Islet precursor cell (in vitro differentiated cells): ENCODE measurements at regions not wholly inside any gene's neighbourhood (a gene's known extent, or its start where the extent isn't known, plus 50 kb on each side); places are given as distances from the start of the nearest gene placed in this dataset.
A peak's percentile ranks its signal among the peaks of the same experiment; 100 is the strongest.
"Not testable (repeated sequence)": the region's sequence is repeated elsewhere in the genome, so short reads cannot be mapped to it uniquely, and the experiment has no call there.

Source experiments
- DNase-seq: peaks from one replicate; pipeline ENCODE4 v3.0.0-alpha.2; 2018

DNA sequence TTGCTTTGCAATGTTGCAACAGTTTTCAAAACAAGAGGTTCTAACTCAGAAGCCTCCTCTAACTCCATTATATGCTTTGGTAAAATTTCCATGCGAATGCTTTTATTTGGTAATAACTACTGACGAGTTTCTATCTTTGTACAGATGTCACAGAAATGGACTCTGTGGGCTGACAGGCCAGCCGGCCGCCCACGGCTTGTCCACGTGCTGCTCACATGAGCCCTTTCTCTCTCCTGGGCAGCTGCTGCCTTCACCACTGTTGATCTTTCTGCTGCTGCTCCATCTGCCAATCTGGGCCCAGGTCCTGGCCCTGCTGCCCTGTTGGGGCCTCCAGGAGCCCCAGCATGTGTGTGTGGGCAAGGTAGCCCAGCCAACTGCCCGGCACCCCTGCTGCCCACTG is 168.2 kb upstream of the TMEM132C start:
- peak; percentile 50 for DNase-seq

DNA sequence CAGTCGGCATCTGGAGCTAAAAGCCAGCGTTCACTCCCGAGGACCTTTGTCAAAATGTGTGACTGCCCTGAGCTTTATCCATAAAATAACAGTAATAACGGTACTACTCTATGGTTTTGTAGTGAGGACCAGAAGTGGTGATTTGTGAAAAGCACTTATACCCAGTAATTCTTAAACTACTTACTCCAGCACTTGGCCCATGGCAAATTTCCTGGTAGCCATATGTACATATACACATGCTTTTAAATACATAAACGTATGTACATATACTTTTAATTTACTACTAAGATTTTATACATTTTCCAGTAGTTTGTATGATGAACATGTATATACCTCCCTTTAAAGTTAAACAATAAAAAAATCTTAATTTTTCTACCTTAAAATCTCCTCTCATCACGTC is 163.8 kb upstream of the TMEM132C start:
- DNase-seq, result no peak

DNA sequence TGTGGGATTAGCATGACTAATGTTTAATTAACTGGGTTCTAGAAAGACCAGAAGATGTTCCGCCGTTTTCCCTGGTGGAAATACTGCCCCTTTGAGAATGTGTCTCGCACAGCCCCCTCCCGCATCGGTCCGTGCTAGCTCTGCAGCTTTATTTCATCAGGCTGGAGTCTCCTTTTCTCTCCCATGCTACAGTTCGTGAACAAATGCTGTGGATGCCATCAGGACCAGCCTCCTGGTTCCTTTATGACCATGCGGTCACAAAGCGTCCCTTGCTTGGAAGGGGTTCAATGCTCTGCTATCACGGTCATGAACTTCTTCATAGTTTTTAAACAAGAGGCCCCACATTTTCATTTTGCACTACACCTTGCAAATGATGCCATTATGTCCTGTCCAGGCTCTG is 157.7 kb upstream of the TMEM132C start:
- DNase-seq, result no peak

DNA sequence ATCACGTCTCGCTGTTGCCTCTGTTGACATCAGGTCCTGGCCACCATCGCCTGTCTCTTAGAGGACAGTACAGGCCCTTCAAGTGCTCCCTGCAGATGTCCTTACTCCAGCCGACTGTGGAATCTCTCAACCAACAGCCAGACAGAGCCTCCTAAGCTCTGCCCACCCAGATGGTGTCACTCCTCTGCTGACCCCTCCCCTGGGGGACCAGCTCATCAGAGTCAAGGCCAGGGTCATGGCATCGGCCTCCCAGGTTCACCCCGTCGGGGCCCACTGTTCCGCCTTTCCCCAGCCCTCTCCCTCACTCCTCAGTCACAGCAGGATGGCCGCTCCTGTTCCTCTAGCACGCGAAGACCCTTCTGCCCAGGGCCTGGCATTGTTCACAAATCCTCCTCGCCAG is 157.3 kb upstream of the TMEM132C start:
- no peak for DNase-seq

DNA sequence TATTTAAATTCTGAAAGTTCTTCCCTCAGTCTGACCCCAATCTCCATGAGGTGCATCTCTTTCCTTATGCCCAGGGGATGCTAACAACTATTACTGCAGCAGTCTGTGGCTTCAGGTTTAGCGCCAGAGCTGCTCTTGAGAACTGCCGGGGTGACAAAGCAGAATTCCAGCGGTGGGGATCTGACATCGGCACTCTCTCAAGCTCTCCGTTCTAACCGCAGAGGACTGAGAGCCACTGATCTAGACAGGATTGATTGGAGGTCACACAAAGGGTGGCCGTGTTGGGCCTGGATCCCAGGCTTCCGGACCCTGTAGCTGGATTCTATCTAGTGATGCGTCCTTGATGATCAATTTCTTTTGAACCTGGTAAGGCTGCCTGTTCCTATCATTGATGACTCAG is 155.6 kb upstream of the TMEM132C start:
- peak; percentile 74 for DNase-seq

DNA sequence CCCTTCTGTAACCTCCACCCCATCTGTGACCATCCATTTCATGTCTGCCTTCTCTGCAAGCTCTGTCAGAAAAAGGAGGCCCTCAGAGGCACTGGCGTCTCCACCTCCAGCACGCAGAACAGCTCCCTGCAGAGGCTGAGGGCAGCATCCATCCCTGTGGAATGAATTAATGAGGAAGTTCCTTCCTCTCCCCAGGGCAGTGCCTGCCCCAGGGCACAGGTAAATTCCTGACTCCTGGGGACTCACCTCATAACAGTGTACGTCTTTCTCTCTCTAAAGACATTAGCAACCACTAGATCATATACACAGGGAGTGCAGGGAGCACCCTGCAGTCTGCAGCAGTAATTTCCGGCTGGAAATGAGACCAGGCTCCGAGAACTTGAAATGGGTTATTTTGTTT is 155.0 kb upstream of the TMEM132C start:
- peak; percentile 93 for DNase-seq

DNA sequence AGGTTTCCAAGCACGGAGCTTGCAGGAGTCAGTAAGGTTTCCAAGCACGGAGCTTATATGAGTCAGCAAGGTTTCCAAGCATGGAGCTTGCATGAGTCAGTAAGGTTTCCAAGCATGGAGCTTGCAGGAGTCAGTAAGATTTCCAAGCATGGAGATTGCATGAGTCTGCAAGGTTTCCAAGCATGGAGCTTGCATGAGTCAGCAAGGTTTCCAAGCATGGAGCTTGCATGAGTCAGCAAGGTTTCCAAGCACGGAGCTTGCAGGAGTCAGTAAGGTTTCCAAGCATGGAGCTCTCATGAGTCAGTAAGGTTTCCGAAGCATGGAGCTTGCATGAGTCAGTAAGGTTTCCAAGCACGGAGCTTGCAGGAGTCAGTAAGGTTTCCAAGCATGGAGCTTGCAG is 153.7 kb upstream of the TMEM132C start:
- not testable (repeated sequence) for DNase-seq

DNA sequence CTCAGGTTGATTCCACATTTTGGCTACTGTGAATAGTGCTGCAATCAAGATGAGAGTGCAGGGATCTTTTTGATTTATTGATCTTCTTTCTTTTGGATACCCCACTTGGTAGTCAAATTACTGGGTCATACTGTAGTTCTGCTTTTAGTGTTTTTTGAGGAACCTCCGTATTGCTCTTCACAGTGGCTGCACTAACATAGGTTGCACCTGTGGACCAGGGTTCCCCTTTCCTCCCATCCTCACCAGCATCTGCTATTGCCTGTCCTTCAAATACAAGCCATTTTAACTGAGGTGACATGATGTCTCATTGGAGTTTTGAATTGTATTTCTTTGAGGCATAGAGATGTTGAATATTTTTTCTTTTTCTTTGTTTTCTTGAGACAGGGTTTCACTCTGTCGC is 152.5 kb upstream of the TMEM132C start:
- DNase-seq, result no peak

DNA sequence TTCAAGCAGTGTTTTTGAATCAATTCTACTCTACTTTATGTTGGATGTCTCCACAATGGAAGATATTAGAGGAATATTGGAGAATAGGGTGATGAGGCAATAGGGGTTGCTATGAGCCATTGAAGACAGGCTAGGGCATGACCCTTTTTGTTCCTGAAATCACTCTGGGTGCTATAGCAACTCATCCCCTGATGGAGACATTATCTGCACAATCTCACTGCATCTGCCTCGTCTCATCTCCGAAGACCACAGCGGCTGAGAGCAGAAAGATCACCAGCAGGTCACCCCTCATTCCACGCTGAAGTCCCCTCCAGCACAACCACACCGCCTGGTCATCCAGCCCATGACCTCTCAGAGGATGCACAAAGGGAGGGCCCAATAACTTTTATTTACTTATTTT is 150.4 kb upstream of the TMEM132C start:
- no peak for DNase-seq

DNA sequence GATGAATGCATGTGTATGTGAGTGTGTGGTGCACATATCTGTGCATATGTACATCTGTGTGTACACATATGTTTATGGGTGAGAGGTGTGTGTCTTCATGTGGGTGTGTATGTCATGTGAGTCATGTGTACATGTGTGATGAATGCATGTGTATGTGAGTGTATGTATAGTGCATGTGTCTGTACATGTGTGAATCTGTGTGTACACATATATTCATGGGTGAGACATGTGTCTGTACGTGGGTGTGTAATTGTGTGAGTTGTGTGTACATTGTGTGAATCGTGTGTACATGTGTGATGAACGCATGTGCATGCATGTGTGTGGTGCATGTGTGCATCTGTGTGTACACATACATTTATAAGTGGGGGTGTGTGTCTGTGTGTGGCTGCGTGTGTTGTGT is 146.9 kb upstream of the TMEM132C start:
- DNase-seq, result peak; percentile 3

DNA sequence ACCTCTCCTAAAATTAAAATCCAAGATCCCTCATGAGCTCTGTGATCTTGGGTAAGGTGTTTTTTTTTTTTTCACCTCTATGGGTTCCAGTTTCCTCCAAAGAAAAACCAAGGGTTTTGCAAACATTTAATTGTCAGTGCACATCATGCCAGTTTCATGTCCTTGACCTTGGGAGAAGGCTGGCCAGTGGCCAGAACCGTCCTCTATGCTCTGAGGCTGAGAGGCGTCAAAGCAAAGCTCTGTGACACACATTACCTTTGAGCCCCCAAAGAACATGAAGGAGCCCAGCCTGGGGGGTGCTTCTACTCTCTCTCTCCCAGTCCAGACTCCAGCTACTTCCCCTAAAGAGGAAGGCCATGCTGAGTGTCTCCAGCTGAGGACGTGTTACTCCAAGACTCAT is 145.5 kb upstream of the TMEM132C start:
- no peak for DNase-seq

DNA sequence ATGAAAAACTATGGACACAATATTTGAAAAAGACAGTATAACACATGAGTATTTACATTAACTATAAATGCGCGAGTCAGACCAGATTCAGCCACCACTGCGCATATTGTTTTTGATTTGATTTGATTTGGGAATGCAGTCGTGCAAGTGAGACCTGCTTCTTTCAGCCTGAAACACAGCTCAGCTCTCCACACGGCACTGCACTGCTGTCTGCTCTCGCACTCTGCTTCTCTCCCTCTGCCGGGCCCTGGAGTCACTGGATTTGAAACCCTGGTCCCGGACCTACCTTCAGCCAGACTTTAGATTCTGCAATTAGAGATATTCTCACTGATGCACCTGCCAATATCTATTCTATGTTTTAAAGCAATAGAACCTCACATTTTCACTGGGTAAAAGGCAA is 143.9 kb upstream of the TMEM132C start:
- no peak for DNase-seq

DNA sequence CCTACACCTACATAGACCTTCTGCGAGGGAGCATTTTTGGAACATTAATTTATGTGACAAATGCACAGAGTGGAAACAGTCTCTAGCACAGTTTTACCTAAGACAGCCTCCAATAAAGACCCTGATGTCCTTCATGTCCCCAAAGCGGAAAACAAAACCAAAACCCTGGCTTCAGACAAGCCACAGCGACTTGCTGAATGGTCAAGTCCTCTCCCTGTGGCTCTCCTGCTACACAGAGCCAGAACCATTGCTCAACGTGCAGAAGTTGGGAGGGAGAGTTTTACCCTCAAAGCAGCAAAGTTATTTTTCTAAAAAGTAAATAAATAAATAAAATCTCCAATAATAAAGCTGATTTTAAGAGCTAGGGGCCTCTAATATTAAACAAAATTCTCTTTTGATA is 135.0 kb upstream of the TMEM132C start:
- DNase-seq, result no peak

DNA sequence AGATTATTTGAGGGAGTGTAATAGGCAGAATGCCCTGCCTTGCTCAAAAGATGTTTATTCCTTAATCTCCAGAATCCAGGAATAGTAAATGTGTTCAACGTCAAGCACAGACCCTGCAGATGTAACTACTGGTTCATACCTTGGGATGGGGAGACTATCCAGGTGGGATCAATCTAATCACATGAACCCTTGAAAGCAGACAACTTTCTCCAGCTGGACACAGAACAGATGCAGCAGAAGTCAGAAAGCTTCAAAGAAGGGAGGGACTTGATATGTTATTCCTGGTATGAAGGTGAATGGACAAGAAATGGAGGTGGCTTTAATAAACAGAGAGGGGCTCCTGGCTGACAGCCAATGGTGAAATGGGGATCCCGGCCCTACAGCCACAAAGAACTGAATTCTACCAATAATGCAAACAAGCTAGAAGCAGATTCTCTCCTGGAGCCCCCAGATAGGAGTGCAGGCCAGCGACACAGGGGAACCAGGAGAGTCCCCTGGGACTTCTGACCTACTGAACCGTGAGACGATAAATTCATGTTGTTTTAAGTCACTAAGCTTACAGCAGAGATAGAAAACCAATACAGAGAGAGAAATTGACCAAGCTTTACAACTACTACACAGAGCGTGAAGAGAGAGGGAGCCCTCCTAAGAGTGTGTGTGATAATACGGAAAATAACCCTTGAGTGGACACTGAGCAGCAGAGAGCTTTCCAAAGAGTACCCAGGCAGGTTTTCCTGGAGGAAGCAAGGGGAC is 133.5 kb upstream of the TMEM132C start:
- no peak for DNase-seq

DNA sequence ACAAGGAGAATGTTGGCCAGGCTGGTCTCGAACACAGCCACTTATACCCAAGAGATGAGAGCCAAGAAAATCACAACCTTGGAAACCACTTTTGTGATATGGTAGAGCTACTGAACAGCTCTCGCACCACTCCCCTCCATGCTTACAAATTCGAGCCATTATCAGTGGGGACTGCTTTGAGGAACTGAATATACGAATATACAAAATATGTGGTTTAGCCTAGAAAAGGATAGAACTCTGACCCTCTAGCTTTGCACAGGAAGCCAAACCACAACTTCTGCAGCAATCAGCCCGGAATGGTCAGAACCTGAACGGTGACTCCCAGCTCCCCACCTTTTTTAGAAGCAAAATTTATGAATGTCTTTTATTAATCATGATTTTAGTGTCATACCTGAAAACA is 129.8 kb upstream of the TMEM132C start:
- no peak for DNase-seq

DNA sequence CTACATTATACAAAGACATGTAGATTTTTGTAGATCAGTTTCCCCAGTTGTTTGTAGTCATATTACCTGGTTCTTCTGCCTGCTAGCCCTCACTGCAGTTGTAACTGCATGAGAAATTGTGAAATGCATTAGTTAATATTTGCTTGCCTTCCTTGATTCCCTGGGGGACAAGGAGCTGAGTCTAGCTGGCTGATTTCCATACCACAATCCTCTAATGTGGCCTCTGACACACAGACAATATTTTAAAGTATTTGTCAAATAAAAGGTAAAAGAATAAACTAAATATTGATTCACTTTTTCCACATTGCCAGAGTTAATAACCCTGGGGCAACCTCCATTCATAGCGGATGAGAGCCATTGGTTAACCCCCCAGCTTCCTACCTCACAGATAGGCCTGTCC is 128.8 kb upstream of the TMEM132C start:
- DNase-seq, result no peak

DNA sequence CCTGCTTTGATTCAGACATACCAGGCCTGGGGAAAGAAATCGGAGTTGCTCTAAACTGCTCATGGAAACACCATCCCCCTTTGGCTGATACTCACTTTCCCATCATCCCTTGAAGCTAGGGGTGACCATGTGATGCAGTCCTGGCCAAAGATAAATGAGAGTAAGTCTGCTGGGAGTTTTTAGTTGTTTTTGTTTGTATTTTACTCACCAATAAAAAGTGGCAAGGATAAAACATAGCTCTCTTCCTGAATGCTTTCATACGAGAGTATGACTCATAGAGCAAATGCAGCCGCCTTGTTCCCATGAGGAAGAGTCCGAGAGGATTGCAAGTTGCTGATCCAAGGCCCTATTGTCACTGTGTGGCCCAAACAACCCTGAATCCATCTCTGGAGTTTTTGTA is 126.4 kb upstream of the TMEM132C start:
- peak; percentile 77 for DNase-seq

DNA sequence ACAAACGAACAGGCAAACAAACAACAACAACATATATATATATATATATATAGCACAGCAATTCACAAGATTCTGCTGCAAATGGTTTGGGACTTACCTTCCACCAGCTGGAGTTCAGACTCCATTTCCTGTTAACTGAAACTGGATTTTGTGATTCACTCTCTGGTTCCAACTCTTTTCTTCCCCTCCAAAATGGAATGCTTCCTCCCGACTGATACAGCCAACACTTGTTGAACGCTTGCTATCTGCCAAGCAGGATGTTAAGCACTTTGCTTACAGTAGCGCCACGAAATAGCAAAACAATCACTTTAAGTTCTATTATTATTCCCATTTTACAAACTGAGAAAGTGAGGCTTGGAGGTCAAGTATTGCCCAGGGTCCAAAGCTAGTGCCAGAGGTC is 116.0 kb upstream of the TMEM132C start:
- no peak for DNase-seq

DNA sequence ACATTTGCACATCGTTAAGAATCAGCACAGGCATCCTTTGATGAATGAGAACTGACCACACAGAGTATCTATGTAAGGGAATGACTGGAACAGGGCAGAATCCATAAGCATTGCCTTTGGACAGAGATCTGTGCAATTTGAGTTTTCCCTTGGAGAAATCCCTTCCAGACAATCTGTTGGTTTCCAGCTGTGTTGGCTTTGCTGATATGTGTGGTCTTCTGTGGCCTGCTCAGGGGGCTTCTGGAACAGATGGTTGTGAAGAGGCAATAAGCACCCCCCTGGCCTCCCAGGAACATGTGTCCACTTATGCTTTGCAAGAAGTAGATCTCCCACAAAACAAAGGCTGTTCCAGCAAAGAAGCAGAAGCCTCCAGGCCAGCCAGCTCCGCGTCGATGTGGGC is 111.4 kb upstream of the TMEM132C start:
- DNase-seq, result no peak

DNA sequence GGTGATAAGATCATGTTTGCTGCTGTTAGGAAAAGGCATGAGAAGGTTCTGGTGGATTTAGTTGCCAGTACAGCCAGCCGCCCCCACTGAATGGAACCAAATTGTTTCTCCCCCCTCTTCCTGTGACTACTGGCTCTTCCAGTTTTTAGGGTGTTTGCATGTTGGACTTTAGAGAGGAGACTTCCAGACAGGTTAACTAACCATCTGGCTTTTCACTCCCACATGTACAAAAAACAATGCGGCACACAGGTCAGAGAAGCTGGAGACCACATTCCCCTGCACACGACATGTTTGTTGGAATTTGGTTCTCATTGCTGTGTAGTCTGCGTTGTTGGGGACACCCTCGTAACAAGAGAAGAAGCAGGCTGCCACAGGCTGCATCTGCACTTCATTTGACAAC is 103.9 kb upstream of the TMEM132C start:
- peak; percentile 85 for DNase-seq

DNA sequence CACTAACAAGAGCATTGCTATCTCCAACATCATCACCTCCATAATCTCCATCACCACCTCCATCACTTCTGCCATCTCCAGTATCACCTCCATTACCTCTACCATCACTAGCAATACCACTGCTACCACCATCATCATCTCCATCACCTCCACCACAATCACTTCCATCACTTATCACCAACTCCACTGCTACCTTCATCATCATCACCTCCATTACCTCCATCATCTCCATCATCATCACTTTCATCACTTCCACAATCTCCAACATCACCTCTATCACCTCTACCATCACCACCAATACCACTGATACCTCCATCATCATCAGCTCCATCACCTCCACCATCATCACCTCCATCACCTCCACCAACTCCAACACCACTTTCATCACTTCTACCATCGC is 102.4 kb upstream of the TMEM132C start:
- DNase-seq, result no peak

DNA sequence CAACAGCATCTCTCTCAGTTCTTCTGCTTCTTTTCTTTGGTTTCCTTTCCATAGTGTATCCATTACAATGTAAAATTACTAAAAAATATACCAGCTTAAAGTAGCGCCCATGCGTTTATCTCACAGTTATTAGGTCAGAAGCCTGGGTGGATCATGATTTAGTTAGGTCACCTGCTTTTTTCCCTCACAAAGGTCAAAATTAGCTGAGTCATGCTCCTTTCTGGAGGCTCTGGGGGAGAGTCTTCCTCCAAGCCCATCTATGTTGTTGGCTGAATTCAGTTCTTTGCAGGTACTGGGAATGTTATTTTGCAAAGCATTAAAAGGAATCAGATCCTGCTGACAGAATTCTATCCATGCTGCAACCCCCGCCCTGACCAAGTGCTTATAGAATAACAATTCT is 101.6 kb upstream of the TMEM132C start:
- DNase-seq, result no peak

DNA sequence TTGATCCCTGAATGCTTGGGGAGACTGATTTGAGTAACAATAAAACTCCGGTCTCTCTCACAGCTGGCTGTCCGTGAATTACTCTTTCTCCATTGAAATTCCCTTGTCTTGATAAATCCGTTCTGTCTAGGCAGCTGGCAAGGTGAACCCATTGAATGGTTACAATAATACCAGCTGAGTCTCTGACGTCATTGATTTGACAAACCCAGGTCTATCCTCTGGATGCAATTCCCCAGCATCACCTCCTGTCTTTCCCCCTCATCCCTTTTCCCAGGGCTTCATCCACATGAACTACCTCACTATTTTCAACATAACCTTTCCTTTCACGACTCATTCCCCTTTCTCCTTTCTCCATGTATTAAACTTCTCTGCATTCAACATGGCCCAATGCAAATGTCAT is 98.7 kb upstream of the TMEM132C start:
- no peak for DNase-seq

DNA sequence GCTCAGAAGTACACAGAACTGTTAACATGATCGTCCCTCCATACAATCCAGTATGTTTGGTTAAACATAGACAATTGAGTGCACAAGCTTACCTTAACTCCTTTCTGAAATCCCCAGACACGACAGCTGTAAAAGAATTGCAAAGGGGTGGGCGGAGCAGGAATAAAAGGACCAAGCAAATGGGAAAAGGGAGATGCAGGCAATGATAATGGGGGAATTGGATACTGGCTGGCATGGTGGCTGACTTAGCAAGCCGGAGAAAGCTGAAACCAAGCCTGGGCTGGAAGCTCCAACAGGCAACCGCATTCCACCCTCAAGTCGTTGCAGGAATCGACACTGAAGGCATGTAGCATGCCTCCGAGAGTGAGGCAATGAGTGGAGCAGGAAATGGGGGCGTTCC is 96.8 kb upstream of the TMEM132C start:
- DNase-seq, result peak; percentile 63

DNA sequence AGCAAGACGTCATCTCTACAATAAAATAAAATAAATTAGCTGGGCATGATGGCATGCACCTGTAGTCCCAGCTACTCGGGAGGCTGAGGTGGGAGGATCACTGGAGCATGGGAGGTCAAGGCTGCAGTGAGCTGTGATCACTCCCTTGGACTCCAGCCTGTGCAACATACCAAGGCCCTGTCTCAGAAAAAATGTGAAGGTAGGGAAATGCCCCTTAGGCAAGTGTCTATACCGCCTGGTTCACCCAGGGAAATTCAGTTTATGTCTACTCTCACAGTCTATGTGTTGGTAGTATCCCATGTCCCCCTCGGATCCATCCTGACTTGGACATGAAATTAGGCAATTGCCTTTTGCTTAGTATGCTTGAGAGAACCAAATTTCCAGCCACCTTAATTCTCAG is 88.4 kb upstream of the TMEM132C start:
- peak; percentile 74 for DNase-seq

DNA sequence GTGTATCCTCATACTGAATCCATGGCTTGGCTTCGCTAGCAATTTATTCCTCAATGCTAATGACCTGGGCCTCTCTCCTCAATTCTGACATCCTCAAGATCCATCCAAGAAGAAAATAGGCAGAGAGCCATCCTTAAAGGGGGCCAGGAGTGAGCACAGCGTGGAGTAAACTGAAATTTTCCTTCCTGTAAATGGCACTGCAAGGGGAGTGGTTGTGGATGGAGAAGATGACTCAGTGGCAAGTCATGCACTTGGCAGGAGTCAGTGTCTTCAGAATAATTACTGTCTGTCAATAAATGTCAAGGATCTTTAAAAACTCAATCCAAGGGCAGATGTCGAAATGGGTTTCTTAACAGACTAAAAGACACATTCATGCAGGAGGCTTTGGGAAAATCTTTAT is 88.0 kb upstream of the TMEM132C start:
- peak; percentile 78 for DNase-seq
